PC-9 (cell line): ENCODE measurements at regions not wholly inside any gene's neighbourhood (a gene's known extent, or its start where the extent isn't known, plus 50 kb on each side); places are given as distances from the start of the nearest gene placed in this dataset.

ENCODE experiments used
- BruUV-seq: library from RNA; stranded (reverse); fragments of 400-500 nt; replicated peaks from 2 replicates; lab custom pipeline; 2021; lab: Mats Ljungman, UMichigan
- CTCF ChIA-PET: fragments of 300-600 bp; sonication (Branson Sonifier 250); formaldehyde crosslinking; loops from one replicate; lab custom pipeline; 2022; ENCODE audit warnings: antibody characterized with exemption; lab: Charles Lee
- POLR2A ChIA-PET: fragments of 300-600 bp; sonication (Branson Sonifier 250); formaldehyde crosslinking; loops from one replicate; lab custom pipeline; 2022; ENCODE audit warnings: antibody characterized with exemption; ENCODE audit not compliant: unreplicated experiment; lab: Charles Lee
- DNase-seq, 2 experiments: peaks; one replicate each; pipeline versions ENCODE4 v3.0.0 to v3.0.0-alpha.2; 2015 to 2022; ENCODE audit warnings: mixed read lengths in 1 of 2
- H2AFZ ChIP-seq: fragments of 200-600 bp; sonication (generic); 2 replicates; pipeline ENCODE4 v1.8.1; 2017; ENCODE audit warnings: antibody characterized with exemption
- H3F3A ChIP-seq: fragments of 200-600 bp; sonication (generic); 2 replicates; pipeline ENCODE4 v1.8.1; 2017; ENCODE audit warnings: antibody characterized with exemption, mild to moderate bottlenecking, low read depth; ENCODE audit not compliant: insufficient read depth
- H3K27ac ChIP-seq: fragments of 200-600 bp; sonication (generic); 2 replicates; pipeline ENCODE4 v1.6.1; 2016; ENCODE audit warnings: mixed run types
- H3K27me3 ChIP-seq: fragments of 200-600 bp; sonication (generic); 2 replicates; pipeline ENCODE4 v1.6.1; 2016; ENCODE audit warnings: low read depth, mixed run types; ENCODE audit not compliant: insufficient read depth
- H3K36me3 ChIP-seq: fragments of 200-600 bp; sonication (generic); 2 replicates; pipeline ENCODE4 v1.6.1; 2016; ENCODE audit warnings: low read depth, mixed run types
- H3K4me1 ChIP-seq: fragments of 200-600 bp; sonication (generic); replicated peaks from 2 replicates; pipeline ENCODE4 v1.6.1; 2016; ENCODE audit warnings: mixed run types; ENCODE audit not compliant: insufficient read depth
- H3K4me2 ChIP-seq: fragments of 200-600 bp; sonication (generic); 2 replicates; pipeline ENCODE4 v1.6.1; 2017; ENCODE audit warnings: mixed run types
- H3K4me3 ChIP-seq: fragments of 200-600 bp; sonication (generic); 2 replicates; pipeline ENCODE4 v1.6.1; 2016; ENCODE audit warnings: mixed run types
- H3K79me2 ChIP-seq: fragments of 200-600 bp; sonication (generic); 2 replicates; pipeline ENCODE4 v1.6.1; 2017; ENCODE audit warnings: low read depth, mixed run types
- H3K9me2 ChIP-seq: fragments of 200-600 bp; sonication (generic); 2 replicates; pipeline ENCODE4 v1.8.1; 2017; ENCODE audit warnings: mild to moderate bottlenecking; ENCODE audit not compliant: insufficient read depth
- H3K9me3 ChIP-seq: fragments of 200-600 bp; sonication (generic); 2 replicates; pipeline ENCODE4 v1.8.1; 2016; ENCODE audit warnings: low read depth; ENCODE audit not compliant: insufficient read depth
- H4K20me1 ChIP-seq: fragments of 200-600 bp; sonication (generic); 2 replicates; pipeline ENCODE4 v1.8.1; 2017; ENCODE audit not compliant: insufficient read depth
- EZH2 ChIP-seq: fragments of 200-600 bp; sonication (generic); IDR thresholded peaks from 2 replicates; pipeline ENCODE4 v1.8.0; 2017; ENCODE audit warnings: antibody characterized with exemption, low read depth
- intact Hi-C: fragments of 100-400 bp; cut with micrococcal nuclease; formaldehyde crosslinking; loops from one replicate; pipeline ENCODE4 v1.10.0; 2022; ENCODE audit not compliant: unreplicated experiment
- TF ChIP-seq, protein P1 (sequence below): fragments of 200-600 bp; sonication (generic); conservative IDR thresholded peaks from 2 replicates; pipeline ENCODE4 v1.6.1; 2017; ENCODE audit warnings: mixed run types, antibody characterized with exemption, mild to moderate bottlenecking, moderate library complexity

DNA sequence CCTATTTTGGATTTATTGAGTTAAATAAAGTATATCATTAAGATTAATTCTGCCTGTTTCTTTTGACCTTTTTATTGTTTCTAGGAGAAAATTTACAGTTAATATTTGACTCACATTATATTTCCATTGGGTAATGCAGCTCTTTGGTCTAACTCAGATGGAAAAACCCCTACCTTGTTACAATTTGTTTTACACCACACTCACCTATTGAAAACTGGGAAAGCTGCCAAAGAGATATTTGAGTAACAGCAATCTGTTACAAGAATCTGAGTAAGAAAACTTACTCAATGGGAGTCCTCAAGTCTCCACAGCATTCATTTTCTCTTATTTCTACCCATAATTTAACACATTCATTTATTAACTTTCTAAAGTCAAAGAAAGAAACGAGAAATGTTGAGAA, 108.0 kb upstream of the TLL1 start:
- BruUV-seq: no TSS peak
- no peaks in the 10 kb centered on the region for H3K9me2 ChIP-seq
- no peaks in the 10 kb centered on the region for H3K36me3 ChIP-seq
- no peak overlapping the region for H3K4me2 ChIP-seq
- TF ChIP-seq, protein P1, sequence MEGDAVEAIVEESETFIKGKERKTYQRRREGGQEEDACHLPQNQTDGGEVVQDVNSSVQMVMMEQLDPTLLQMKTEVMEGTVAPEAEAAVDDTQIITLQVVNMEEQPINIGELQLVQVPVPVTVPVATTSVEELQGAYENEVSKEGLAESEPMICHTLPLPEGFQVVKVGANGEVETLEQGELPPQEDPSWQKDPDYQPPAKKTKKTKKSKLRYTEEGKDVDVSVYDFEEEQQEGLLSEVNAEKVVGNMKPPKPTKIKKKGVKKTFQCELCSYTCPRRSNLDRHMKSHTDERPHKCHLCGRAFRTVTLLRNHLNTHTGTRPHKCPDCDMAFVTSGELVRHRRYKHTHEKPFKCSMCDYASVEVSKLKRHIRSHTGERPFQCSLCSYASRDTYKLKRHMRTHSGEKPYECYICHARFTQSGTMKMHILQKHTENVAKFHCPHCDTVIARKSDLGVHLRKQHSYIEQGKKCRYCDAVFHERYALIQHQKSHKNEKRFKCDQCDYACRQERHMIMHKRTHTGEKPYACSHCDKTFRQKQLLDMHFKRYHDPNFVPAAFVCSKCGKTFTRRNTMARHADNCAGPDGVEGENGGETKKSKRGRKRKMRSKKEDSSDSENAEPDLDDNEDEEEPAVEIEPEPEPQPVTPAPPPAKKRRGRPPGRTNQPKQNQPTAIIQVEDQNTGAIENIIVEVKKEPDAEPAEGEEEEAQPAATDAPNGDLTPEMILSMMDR: no peak
- TF ChIP-seq EZH2: no peak
- ChIA-PET POLR2A (no interaction called here), CTCF (no interaction called here)
- intact Hi-C loops: no loop called here
- H3K27ac ChIP-seq: no peak overlapping the region
- H3K4me1 ChIP-seq: no peaks in the 10 kb centered on the region
- H3K9me3 ChIP-seq: no peaks in the 10 kb centered on the region
- H3K79me2 ChIP-seq: no peaks in the 10 kb centered on the region
- H4K20me1 ChIP-seq: no peaks in the 10 kb centered on the region
- no peak overlapping the region for H2AFZ ChIP-seq
- no peak overlapping the region for H3K4me3 ChIP-seq
- H3F3A ChIP-seq: no peaks in the 10 kb centered on the region
- no peak for DNase-seq
- H3K27me3 ChIP-seq: no peaks in the 10 kb centered on the region

DNA sequence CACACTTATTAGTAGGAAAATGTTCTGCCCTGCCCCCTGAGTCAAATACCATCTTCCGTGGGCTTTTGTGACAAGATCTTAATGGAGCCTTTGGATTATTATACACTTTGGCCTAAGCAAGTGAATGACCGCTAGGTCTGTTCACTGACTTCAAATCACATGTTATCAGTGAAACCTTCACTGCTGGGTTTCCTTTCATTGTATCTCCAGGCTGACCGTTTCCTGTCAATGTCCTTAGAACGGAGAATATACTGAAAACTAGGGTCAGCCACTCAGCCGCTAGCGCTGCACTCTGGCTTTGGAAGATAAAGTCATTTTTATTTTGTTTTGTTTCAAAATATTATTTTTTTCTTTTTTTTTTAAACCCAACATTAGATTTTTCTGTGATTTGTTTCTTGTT, 107.0 kb upstream of the TLL1 start:
- H3K9me2 ChIP-seq: no peaks in the 10 kb centered on the region
- BruUV-seq: no TSS peak
- no peak overlapping the region for H3K4me3 ChIP-seq
- no peak overlapping the region for H2AFZ ChIP-seq
- DNase-seq: no peak
- ChIA-PET POLR2A (no interaction called here), CTCF (no interaction called here)
- H3F3A ChIP-seq: no peaks in the 10 kb centered on the region
- no peak overlapping the region for H3K4me2 ChIP-seq
- H3K36me3 ChIP-seq: no peaks in the 10 kb centered on the region
- H3K9me3 ChIP-seq: no peaks in the 10 kb centered on the region
- H3K4me1 ChIP-seq: no peaks in the 10 kb centered on the region
- H4K20me1 ChIP-seq: no peaks in the 10 kb centered on the region
- intact Hi-C loops: no loop called here
- no peaks in the 10 kb centered on the region for H3K27me3 ChIP-seq
- H3K79me2 ChIP-seq: no peaks in the 10 kb centered on the region
- TF ChIP-seq, protein P1: no peak
- no peak overlapping the region for H3K27ac ChIP-seq

GRCh38 chr4:165766976-165767375, 106.1 kb upstream of the TLL1 start:
- Histone ChIP-seq H3K4me3 (no peak overlapping the region), H2AFZ (no peak overlapping the region), H3K4me1 (no peaks in the 10 kb centered on the region), H3K9me2 (no peaks in the 10 kb centered on the region), H3K79me2 (no peaks in the 10 kb centered on the region), H3K4me2 (no peak overlapping the region), H3K36me3 (no peaks in the 10 kb centered on the region), H3K27ac (no peak overlapping the region), H3F3A (no peaks in the 10 kb centered on the region), H4K20me1 (no peaks in the 10 kb centered on the region), H3K9me3 (no peaks in the 10 kb centered on the region), H3K27me3 (no peaks in the 10 kb centered on the region)
- no TSS peak for BruUV-seq
- TF ChIP-seq, protein P1: no peak
- no peak for TF ChIP-seq EZH2
- intact Hi-C loops: no loop called here
- no peak for DNase-seq
- ChIA-PET CTCF (no interaction called here), POLR2A (no interaction called here)
